Bronchial epithelial cell (primary cell): ENCODE measurements at regions not wholly inside any gene's neighbourhood (a gene's known extent, or its start where the extent isn't known, plus 50 kb on each side); places are given as distances from the start of the nearest gene placed in this dataset.
A peak's percentile ranks its signal among the peaks of the same experiment; 100 is the strongest.

Source experiments
- DNase-seq: peaks from one replicate; pipeline ENCODE4 v3.0.0-alpha.2; 2010; ENCODE audit warnings: low read depth
- FAIRE-seq: peaks from 2 replicates; lab custom pipeline; 2011; peaks lifted over from hg19 to GRCh38; lab: Jason Lieb, UNC
- H3K27me3 ChIP-seq: 2 replicates; pipeline ENCODE4 v1.5.1; 2011; ENCODE audit warnings: low read length; ENCODE audit not compliant: control insufficient read depth, insufficient read depth
- H3K36me3 ChIP-seq: 2 replicates; pipeline ENCODE4 v1.5.1; 2011; ENCODE audit warnings: low read length; ENCODE audit not compliant: control insufficient read depth, insufficient read depth
- H3K4me3 ChIP-seq: 2 replicates; pipeline ENCODE4 v1.5.1; 2011; ENCODE audit warnings: mild to moderate bottlenecking, low read depth, low read length, control low read depth
- CTCF ChIP-seq: IDR thresholded peaks from 2 replicates; pipeline ENCODE4 v1.5.1; 2011; ENCODE audit warnings: mild to moderate bottlenecking, moderate library complexity, low read length, control low read depth, inconsistent platforms; ENCODE audit not compliant: insufficient read depth, severe bottlenecking

GRCh38 chr7:25965405-25966123, 186.4 kb upstream of the NFE2L3 start:
- Histone ChIP-seq H3K27me3 (peaks cover 4% of the 10 kb centered on the region), H3K4me3 (no peak overlapping the region), H3K36me3 (no peaks in the 10 kb centered on the region)
- no peak for TF ChIP-seq CTCF
- DNase-seq, result peak; percentile 66
- no peak for FAIRE-seq

GRCh38 chr7:25966469-25966868, 185.5 kb upstream of the NFE2L3 start:
- no peak for FAIRE-seq
- H3K27me3 ChIP-seq, result peaks cover 4% of the 10 kb centered on the region
- H3K36me3 ChIP-seq, result no peaks in the 10 kb centered on the region
- no peak overlapping the region for H3K4me3 ChIP-seq
- TF ChIP-seq CTCF, result no peak
- DNase-seq, result no peak

DNA sequence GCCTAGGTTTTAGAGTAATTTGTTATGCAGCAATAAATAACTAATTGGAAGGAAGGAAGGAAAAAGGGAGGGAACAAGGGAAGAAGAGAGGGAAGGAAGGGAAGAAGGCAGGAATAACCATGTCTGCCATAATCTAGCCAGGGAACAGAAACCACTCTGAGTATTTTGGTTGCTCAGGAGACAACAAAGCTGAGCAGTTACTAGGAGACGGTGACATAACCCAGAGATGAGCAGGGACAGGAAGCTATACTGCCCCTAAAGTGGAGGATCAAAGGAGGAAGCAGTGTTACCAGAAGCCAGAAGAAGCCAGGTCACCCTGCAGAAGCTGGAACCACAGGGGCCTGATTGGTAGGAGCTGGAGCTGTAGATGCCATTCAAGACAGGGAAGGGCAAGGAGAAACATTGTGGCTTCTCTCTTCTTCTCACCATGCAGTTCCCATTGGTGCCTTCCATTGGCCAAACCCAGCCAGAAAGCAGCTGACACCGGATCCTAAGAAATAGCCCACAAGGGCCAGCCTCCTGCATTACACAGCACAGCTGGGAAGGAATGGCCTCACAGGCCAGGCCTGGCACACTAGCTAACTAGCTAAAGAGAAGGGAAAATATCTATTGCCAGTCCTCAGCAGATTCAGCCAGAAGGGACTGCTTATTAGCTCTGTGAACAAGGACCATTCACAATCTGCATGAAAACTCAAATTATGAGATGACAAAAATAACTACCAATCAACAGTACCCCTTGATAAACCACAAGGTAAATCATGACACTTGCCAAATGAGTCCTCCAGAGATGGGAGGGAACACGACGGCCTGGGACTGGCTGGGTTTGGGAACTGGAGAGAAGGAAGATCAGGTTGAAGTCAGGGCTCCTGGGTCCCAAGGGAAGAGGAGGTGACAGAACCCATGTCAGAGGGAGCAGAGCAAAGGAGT, 184.5 kb upstream of the NFE2L3 start:
- no peak for TF ChIP-seq CTCF
- no peak overlapping the region for H3K4me3 ChIP-seq
- FAIRE-seq, result peak; percentile 86
- H3K36me3 ChIP-seq, result no peaks in the 10 kb centered on the region
- no peak for DNase-seq
- H3K27me3 ChIP-seq, result peaks cover 2% of the 10 kb centered on the region

- no peak for DNase-seq
- TF ChIP-seq CTCF, result no peak
- peaks cover 2% of the 10 kb centered on the region for H3K27me3 ChIP-seq
- no peaks in the 10 kb centered on the region for H3K36me3 ChIP-seq
- H3K4me3 ChIP-seq, result no peak overlapping the region
- FAIRE-seq, result no peak
Observed at GRCh38 chr7:25968205-25968993, 183.6 kb upstream of the NFE2L3 start.

- no peak for FAIRE-seq
- Histone ChIP-seq H3K27me3 (peaks cover 2% of the 10 kb centered on the region), H3K4me3 (no peak overlapping the region), H3K36me3 (no peaks in the 10 kb centered on the region)
- no peak for DNase-seq
- TF ChIP-seq CTCF, result no peak
Observed at GRCh38 chr7:25970356-25970755, 181.6 kb upstream of the NFE2L3 start.
